ENCODE measurements at regions not wholly inside any gene's neighbourhood (a gene's known extent, or its start where the extent isn't known, plus 50 kb on each side); places are given as distances from the start of the nearest gene placed in this dataset.
"Not testable (repeated sequence)": the region's sequence is repeated elsewhere in the genome, so short reads cannot be mapped to it uniquely, and the experiment has no call there.

GRCh38 chr15:93918801-93919200, 312.6 kb upstream of the MCTP2 start:
- not testable (repeated sequence) for TF ChIP-seq POLR2A (IDR thresholded peaks at IDR 0.05; ENCODE audit: control extremely low read depth in 1 of 2, low read depth in 2 of 2, low read length in 2 of 2); MAX (IDR thresholded peaks at IDR 0.05); SIN3A (conservative IDR thresholded peaks at IDR 0.05 in 1 of 2, IDR thresholded peaks at IDR 0.05 in 1 of 2; ENCODE audit: low read depth in 1 of 2, low read length in 2 of 2); E2F6 (IDR thresholded peaks at IDR 0.05)

All from H1 (cell line).